OCI-LY3 (cell line): ENCODE measurements at regions not wholly inside any gene's neighbourhood (a gene's known extent, or its start where the extent isn't known, plus 50 kb on each side); places are given as distances from the start of the nearest gene placed in this dataset.

Source experiments
- EZH2phosphoT487 ChIP-seq: fragments of 200-600 bp; shearing (Covaris generic); IDR thresholded peaks from 2 replicates; pipeline ENCODE4 v1.6.1; 2018; ENCODE audit warnings: antibody characterized with exemption, mixed run types, low read depth
- TF ChIP-seq, protein P1 (sequence below): fragments of 200-600, 300-600 bp; sonication (generic); IDR thresholded peaks from 2 replicates; pipeline ENCODE4 v1.5.1; 2014; ENCODE audit warnings: antibody characterized with exemption, low read length, low read depth

GRCh38 chr1:182198006-182198605 lies 136.6 kb upstream of the ZNF648 start:
- TF ChIP-seq EZH2phosphoT487: no peak
- TF ChIP-seq, protein P1, sequence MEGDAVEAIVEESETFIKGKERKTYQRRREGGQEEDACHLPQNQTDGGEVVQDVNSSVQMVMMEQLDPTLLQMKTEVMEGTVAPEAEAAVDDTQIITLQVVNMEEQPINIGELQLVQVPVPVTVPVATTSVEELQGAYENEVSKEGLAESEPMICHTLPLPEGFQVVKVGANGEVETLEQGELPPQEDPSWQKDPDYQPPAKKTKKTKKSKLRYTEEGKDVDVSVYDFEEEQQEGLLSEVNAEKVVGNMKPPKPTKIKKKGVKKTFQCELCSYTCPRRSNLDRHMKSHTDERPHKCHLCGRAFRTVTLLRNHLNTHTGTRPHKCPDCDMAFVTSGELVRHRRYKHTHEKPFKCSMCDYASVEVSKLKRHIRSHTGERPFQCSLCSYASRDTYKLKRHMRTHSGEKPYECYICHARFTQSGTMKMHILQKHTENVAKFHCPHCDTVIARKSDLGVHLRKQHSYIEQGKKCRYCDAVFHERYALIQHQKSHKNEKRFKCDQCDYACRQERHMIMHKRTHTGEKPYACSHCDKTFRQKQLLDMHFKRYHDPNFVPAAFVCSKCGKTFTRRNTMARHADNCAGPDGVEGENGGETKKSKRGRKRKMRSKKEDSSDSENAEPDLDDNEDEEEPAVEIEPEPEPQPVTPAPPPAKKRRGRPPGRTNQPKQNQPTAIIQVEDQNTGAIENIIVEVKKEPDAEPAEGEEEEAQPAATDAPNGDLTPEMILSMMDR: peak; percentile 36
